NCI-H1092 (cell line): ENCODE measurements at regions not wholly inside any gene's neighbourhood (a gene's known extent, or its start where the extent isn't known, plus 50 kb on each side); places are given as distances from the start of the nearest gene placed in this dataset.
"Not testable (repeated sequence)": the region's sequence is repeated elsewhere in the genome, so short reads cannot be mapped to it uniquely, and the experiment has no call there.

ENCODE experiments used
- DNase-seq: peaks from one replicate; lab custom pipeline; 2025; lab: John Stamatoyannopoulos, UW

- no peak for DNase-seq
These were observed 780.8 kb upstream of the ARRDC3 start for GRCh38 chr5:92163906-92164305.

GRCh38 chr5:92147798-92148197 lies 764.7 kb upstream of the ARRDC3 start:
- peak; percentile 28 for DNase-seq

DNA sequence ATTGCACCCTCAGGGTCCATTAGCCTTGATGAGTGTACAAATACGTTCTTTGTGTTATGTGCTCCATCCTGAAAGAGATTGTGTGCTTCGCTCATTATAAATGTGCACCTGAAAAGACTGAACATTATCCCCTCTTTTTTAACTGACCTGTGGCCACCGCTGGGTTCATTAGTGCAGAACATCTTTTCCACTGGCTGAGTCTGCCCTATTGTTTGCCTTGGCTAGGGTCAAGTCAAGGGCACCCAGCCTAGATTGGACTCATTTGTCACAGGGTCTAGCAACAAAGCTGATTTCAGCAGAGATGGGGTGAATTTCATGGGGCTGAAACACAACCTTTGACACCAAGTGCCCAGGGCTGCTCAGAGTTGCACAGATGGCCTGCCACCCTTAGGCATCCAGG lies 764.1 kb upstream of the ARRDC3 start:
- peak; percentile 74 for DNase-seq

DNA sequence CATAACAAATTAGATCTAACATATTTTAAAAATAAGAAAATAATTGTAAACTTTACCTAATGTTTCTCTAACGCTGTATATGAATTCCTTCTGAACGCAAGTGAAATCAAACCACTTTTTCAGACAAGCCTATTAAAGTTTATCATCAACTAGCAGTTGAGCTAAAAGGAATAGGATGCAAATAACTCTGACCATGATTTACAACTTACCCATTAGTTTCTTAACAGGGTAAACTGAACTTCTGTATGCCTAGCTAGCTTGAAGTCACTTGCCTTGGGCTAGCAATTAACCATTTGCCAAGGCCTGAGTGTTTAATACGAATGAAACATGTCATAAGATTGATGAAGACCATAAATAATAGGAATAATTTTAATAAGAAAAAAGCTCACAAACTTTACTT lies 762.7 kb upstream of the ARRDC3 start:
- no peak for DNase-seq

GRCh38 chr5:92144824-92145223 lies 761.7 kb upstream of the ARRDC3 start:
- DNase-seq, result no peak

DNA sequence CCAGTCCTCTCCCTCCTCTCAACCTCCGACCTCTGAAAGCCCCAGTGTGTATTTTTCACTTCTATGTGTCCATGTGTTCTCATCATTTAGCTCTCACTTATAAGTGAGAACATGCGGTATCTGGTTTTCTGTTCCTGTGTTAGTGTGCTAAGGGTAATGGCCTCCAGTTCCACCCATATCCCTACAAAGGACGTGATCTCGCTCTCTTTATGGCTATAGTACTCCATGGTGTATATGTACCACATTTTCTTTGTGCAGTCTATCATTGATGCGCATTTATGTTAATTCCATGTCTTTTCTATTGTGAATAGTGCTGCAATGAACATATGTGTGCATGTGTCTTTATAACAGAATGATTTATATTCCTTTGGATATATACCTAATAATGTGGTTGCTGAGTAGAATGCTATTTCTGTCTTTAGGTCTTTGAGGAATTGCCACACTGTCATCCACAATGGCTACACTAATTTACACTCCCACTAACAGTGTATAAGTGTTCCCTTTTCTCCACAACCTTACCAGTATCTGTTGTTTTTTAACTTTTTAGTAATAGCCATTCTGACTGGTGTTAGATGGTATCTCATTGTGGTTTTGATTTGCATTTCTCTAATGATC lies 749.3 kb upstream of the ARRDC3 start:
- not testable (repeated sequence) for DNase-seq

DNA sequence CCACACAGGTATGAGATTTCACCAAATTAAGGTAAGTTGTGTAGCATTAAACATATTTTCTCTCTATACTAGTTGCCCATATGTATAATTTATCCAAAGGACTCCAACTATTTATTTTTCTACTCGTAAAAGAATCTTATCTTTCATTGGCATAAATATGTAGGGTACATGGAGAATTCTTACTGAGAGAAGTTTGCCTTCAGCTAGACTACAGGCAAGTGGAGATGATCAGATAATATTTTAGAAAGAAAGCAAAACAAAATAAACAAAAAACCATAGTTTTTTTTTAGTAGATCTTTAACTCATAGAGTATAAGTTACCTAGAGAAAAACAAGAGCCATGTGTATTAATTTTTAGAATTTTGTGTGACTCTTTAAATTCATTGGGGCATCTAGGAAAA lies 743.1 kb upstream of the ARRDC3 start:
- no peak for DNase-seq

DNA sequence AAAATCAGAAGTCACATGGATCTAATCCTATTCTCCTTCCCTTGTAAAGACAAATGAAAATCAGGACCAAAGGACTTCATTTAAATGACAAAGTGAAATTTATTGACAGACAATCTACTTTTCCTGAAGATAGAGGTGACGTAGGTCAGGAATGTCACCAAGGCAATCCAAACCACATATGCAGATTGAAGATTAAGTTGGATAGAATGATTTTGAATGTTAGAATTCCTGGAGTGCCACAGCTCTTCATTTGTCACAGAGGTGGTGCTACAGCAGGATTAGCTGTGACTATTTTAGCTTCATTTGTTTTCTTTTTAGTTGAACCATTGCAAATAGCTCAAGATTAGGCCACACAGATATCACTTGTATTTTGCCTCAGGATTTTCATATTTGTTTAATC lies 736.0 kb upstream of the ARRDC3 start:
- DNase-seq, result no peak

DNA sequence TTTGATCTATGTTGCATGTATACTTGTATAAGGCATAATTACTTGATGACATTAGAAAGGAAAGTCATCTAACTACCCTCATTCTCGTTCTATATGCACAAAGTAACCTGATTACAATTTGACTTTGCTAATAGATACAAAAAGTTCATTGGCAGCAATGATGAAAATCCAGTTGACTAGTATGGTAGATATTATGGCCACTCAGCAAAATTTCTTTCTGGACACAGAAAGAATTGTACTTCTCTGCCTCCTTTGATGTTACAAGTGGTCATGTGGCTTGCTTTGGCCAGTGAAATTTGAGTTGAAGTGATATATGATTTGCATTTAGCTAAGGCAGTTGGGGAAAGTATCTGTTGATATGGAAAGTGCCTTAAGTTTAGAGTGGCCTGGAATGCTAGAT lies 723.7 kb upstream of the ARRDC3 start:
- DNase-seq, result no peak

DNA sequence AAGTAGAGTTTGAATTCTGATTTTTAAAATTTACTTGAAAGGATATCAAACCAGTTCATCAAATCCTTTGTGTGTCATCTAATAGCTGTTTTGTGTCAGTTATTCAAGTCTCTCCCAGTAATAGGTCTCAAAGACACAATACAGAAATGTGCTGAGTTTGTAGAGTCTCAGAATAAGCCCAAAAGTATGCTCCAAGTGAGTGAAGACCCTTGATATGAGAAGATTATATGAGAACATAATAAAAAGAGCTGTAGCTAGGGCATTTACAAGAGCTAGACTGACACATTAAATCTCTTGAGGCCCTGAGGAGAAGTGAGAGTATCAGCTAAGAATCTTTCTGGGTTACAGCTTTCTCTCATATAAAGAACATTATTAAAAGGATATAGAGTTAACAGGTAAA lies 721.0 kb upstream of the ARRDC3 start:
- no peak for DNase-seq

DNA sequence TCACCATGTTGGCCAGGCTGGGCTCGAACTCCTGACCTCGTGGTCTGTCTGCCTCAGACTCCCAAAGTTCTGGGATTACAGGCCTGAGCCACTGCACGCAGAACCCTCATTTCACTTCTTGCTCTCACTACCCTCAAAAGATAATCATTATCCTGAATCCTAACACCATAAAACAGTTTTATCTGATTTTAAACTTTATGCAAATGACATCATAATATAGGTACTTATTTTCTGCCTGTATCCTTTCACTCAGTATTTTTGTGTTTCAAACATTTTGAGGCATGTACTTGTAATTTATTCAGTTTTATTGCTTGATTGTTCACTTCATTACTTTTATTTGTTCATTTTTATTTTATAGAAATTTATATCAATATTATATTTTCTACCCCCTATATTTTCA lies 719.2 kb upstream of the ARRDC3 start:
- DNase-seq, result no peak

DNA sequence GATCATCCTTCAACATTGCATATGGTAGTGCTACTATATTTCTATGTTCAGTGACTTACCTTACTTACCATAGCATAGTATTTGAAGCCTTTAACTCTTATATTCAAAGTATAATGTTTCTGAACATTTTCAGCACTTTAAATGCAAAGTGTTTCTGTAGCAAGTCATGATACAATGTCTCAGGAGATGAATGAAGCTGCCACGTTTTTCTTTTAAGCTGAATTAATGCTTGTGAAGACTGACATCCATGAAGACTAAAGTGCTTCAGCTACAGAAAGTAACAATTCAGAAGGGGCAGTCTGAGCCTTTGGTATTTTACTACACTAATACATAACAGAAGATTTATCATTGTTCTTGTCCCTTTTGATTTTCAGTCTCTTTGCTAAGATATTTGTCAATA lies 709.1 kb upstream of the ARRDC3 start:
- DNase-seq, result no peak

DNA sequence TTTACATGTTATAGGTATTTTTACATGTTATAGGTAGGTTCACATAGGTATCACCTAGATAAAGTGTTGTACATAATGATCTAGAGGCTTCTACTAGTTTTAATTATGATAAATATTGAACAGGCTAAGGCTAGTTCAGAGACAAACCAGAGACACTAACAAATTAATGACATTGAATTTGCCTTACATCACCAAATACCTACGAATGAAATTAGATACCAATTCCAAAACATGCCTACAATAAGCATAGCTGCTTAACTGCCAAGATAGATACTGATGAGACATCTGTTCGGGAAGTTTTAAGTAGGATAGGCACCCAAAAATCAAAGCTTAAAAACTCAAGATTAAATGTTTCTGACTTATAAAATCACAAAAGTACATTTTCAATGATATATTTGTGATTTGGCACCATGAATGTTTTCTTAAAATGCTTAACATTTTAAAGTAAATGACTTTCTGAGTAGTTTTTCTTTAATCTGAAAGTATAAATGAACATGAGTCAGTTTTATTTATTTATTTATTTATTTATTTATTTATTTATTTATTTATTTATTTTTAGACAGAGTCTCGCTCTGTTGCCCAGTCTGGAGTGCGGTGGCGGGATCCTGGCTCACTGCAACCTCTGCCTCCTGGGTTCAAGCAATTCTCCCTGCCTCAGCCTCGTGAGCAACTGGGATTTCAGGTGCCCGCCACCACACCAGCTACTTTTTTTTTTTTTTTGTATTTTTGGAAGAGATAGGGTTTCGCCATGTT lies 703.1 kb upstream of the ARRDC3 start:
- no peak for DNase-seq

DNA sequence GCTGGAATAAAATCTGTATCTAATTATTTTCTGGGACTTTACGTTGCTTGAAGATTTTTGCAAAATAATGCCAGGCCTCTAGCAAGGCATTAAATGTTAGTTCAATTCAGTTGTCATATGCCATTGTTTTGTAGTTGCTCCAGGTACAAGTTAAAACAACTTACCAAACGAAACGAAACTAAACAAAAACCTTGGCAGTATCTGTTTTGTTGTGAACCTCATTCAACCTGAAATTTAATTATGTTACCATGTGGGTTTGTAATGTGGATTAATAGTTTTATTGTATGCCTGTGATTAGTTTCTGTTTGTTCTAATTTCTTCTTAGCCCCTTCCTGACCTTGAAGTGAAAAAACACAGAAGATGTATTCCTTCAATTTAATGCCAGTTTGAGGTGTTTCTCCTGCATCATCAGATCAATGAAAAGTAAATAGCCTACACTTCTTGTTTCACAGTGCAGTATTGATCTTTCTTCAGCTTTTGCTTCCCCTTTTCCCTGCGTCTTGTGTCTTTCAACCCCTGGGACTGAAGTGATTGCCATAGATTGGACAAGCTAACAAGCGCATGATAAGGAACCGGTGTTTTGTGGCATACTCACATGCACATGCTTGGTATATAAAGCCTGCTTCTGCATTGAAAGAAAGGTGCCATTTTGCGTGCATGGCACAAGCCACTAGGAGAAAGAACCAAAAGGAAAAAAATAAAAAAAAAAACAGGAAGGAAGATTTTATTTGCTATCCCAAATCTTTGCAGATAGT lies 699.0 kb upstream of the ARRDC3 start:
- no peak for DNase-seq

DNA sequence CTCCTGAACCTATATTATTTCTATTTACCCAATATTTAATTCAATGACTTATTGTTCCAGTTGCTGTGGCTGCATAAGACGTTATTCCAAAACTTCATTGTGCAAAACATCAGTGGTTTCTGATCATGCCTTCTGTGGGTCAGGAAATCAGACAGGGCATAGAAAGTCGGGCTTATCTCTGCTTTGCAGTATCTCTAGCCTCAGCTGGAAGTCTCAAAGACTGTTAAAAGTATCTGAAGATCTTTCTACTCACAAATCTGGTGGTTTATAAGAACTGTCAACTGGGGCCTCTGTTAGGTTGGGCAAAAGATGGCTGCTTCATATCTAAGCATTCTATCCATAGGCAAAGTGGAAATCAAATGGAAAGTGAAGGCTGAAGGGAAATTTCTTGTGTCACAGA lies 687.7 kb upstream of the ARRDC3 start:
- no peak for DNase-seq

DNA sequence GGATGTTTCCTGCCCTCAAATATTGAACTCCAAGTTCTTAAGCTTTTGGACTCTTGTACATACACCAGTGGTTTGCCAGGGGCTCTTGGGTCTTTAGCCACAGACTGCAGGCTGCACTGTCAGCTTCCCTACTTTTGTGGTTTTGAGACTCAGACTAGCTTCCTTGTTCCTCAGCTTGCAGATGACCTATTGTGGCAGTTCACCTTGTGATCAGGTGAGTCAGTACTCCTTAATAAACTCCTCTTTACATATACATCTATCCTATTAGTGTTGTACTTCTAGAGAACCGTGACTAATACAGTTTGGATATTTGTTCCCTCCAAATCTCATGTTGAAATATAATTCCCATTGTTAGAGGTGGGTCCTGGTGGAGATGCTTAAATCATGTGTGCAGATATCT lies 681.9 kb upstream of the ARRDC3 start:
- no peak for DNase-seq

GRCh38 chr5:92051741-92052140 lies 668.6 kb upstream of the ARRDC3 start:
- no peak for DNase-seq

DNA sequence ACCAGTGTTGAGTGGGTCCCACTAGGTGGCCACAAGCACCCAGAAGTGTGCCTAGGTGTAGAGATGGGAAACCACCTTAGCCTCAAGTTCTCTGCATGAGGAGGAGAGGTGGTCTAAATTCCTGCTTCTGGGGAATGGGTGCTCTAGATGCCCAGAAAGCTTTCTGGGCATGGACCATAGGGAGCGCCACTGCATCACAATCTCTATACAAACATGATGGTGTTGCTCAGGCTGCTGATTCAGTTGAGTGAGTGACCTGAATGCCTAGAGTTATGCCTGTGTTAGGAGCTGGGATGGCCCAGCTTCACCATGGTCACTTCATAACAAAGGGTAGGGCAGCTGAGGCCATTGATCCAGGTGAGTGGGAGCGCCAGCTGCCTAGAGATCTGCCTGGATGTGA lies 667.9 kb upstream of the ARRDC3 start:
- DNase-seq, result no peak

DNA sequence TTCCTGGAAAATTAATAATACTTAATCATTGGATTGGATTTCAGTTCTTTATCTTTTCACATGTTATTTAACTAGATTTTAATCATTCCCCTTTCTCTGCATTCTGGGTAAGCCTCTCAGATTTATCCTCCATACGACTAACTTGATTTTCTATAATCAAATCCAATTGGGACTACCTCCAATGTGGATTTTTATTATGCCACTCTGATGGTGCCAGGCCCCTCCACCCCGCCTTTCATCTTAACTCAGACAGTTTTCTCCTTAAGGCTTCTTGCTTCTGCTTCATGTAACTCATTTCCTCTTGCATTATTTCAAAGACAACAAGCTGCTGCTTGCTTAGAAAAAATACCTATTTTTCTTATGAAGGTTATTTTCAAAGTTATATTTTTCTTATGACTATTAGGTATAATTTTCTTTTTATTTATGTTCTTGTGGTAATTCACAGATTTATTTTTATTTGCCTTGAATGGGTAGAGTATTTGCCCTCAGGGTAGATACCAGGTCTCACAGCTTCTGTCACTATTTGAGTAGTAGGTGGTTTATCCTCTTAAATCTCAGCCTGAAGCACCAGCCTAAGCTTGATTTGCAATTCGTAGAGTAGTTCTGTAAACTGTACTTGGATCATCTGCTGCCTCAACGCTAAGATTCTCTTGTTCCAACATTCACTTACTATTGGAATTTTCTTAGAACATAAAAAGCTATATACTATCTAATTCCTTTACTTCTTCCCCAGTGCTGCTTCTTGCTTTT lies 659.0 kb upstream of the ARRDC3 start:
- DNase-seq, result no peak

- DNase-seq, result no peak
These were observed 658.1 kb upstream of the ARRDC3 start for GRCh38 chr5:92041206-92041605.

DNA sequence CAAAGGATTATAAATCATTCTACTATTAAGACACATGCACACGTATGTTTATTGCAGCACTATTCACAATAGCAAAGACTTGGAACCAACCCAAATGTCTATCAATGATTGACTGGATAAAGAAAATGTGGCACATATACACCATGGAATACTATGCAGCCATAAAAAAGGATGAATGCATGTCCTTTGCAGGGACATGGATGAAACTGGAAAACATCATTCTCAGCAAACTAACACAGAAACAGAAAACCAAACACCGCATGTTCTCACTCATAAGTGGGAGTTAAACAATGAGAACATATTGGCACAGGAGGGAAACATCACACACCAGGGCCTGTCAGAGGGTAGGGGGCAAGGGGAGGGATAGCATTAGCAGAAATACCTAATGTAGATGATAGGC lies 646.7 kb upstream of the ARRDC3 start:
- not testable (repeated sequence) for DNase-seq

DNA sequence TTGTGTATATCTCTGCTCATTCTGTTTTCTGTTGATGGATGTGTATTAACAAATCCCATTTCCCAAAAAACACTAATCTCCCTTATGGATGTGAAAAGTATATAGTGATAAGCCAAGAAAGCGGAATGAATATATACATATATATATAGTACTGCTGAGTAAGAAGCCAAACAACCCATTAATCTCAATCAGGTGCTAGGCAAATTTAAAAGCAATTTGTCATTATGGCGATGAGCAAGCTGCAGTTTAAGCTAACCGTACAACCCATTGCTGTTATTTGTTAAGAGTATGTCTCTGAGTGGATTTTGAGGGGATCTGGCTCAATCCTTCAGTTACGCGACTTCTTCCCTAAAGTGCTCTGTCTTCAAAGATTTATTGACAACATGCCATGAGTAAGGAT lies 640.4 kb upstream of the ARRDC3 start:
- DNase-seq, result no peak

GRCh38 chr5:92023141-92023471 lies 640.0 kb upstream of the ARRDC3 start:
- DNase-seq, result no peak
